ENCODE measurements at regions not wholly inside any gene's neighbourhood (a gene's known extent, or its start where the extent isn't known, plus 50 kb on each side); places are given as distances from the start of the nearest gene placed in this dataset.

- TF ChIP-seq CTCF (IDR thresholded peaks at IDR 0.05; ENCODE audit: low read length) (no peak), EZH2 (optimal IDR thresholded peaks at IDR 0.05; ENCODE audit: low read depth, low read length) (no peak)
These were observed 129.4 kb upstream of the TENM3 start for GRCh38 chr4:182113779-182114178.

Measured in MM.1S (cell line).